C4-2B (cell line): ENCODE measurements at regions not wholly inside any gene's neighbourhood (a gene's known extent, or its start where the extent isn't known, plus 50 kb on each side); places are given as distances from the start of the nearest gene placed in this dataset.

Source experiments
- ZFX ChIP-seq: fragments of 450-650 bp; IDR thresholded peaks from 2 replicates; pipeline ENCODE4 v1.6.1; 2017
- TF ChIP-seq, protein P1 (sequence below): fragments of 450-650 bp; conservative IDR thresholded peaks from 2 replicates; pipeline ENCODE4 v1.5.1; 2017; ENCODE audit warnings: mild to moderate bottlenecking

DNA sequence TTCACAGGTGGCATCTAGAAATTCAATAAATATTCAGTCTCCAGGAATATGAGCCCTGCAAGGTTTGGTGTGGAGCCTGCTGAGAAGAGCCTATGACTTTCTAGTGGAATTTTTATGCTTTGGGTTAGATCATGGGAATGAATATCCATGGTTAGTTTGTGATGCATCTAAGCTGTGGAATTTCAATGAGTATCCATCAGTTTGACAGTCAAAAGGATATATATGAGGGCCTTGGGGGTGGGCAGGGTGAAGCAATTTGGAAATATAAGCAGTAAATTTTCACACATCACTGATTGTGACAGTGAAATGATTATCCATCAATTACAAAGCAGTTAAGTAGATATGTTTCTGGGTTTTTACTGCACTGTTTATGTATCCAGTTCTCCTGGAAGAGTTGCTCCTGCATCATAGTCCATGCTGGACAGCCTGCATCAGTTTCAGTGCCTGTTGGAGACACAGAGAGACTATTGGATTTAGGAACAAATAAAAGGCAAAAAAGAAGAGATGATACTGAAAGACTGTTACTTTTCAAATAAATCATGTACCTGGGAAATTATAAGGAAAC is 530.8 kb downstream of the MFSD1 start:
- TF ChIP-seq, protein P1, sequence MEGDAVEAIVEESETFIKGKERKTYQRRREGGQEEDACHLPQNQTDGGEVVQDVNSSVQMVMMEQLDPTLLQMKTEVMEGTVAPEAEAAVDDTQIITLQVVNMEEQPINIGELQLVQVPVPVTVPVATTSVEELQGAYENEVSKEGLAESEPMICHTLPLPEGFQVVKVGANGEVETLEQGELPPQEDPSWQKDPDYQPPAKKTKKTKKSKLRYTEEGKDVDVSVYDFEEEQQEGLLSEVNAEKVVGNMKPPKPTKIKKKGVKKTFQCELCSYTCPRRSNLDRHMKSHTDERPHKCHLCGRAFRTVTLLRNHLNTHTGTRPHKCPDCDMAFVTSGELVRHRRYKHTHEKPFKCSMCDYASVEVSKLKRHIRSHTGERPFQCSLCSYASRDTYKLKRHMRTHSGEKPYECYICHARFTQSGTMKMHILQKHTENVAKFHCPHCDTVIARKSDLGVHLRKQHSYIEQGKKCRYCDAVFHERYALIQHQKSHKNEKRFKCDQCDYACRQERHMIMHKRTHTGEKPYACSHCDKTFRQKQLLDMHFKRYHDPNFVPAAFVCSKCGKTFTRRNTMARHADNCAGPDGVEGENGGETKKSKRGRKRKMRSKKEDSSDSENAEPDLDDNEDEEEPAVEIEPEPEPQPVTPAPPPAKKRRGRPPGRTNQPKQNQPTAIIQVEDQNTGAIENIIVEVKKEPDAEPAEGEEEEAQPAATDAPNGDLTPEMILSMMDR, result no peak
- no peak for TF ChIP-seq ZFX
